OCI-LY3 (cell line): ENCODE measurements at regions not wholly inside any gene's neighbourhood (a gene's known extent, or its start where the extent isn't known, plus 50 kb on each side); places are given as distances from the start of the nearest gene placed in this dataset.

Experiments used
- EZH2phosphoT487 ChIP-seq: fragments of 200-600 bp; shearing (Covaris generic); IDR thresholded peaks from 2 replicates; pipeline ENCODE4 v1.6.1; 2018; ENCODE audit warnings: antibody characterized with exemption, mixed run types, low read depth
- TF ChIP-seq, protein P1 (sequence below): fragments of 200-600, 300-600 bp; sonication (generic); IDR thresholded peaks from 2 replicates; pipeline ENCODE4 v1.5.1; 2014; ENCODE audit warnings: antibody characterized with exemption, low read length, low read depth

GRCh38 chr21:35840197-35840799 lies 220.0 kb downstream of the SETD4 start:
- TF ChIP-seq, protein P1, sequence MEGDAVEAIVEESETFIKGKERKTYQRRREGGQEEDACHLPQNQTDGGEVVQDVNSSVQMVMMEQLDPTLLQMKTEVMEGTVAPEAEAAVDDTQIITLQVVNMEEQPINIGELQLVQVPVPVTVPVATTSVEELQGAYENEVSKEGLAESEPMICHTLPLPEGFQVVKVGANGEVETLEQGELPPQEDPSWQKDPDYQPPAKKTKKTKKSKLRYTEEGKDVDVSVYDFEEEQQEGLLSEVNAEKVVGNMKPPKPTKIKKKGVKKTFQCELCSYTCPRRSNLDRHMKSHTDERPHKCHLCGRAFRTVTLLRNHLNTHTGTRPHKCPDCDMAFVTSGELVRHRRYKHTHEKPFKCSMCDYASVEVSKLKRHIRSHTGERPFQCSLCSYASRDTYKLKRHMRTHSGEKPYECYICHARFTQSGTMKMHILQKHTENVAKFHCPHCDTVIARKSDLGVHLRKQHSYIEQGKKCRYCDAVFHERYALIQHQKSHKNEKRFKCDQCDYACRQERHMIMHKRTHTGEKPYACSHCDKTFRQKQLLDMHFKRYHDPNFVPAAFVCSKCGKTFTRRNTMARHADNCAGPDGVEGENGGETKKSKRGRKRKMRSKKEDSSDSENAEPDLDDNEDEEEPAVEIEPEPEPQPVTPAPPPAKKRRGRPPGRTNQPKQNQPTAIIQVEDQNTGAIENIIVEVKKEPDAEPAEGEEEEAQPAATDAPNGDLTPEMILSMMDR = peak; percentile 83
- no peak for TF ChIP-seq EZH2phosphoT487
